PC-3 (cell line): ENCODE measurements at regions not wholly inside any gene's neighbourhood (a gene's known extent, or its start where the extent isn't known, plus 50 kb on each side); places are given as distances from the start of the nearest gene placed in this dataset.

ENCODE experiments used
- ATAC-seq: fragments of 200-7000 bp; cut with Tn5 transposase; 2 replicates; pipeline ENCODE4 v1.9.1; 2020; ENCODE audit warnings: mild to moderate bottlenecking, moderate library complexity
- BruUV-seq: library from RNA; stranded (reverse); fragments of 400-500 nt; replicated peaks from 2 replicates; lab custom pipeline; 2021; lab: Mats Ljungman, UMichigan
- CTCF ChIA-PET: fragments of 300-600 bp; sonication (Branson Sonifier 250); formaldehyde crosslinking; loops from one replicate; lab custom pipeline; 2022; ENCODE audit warnings: antibody characterized with exemption; lab: Charles Lee
- POLR2A ChIA-PET: fragments of 300-600 bp; sonication (Branson Sonifier 250); formaldehyde crosslinking; loops from one replicate; lab custom pipeline; 2022; ENCODE audit warnings: antibody characterized with exemption; ENCODE audit not compliant: unreplicated experiment; lab: Charles Lee
- DNase-seq: peaks from one replicate; pipeline ENCODE4 v3.0.0-alpha.2; 2015
- H2AFZ ChIP-seq: fragments of 300-600 bp; sonication (generic); 2 replicates; pipeline ENCODE4 v1.6.0; 2016; ENCODE audit warnings: antibody characterized with exemption, low read length
- H3F3A ChIP-seq: fragments of 300-600 bp; sonication (generic); one replicate; pipeline ENCODE4 v1.6.0; 2017; ENCODE audit warnings: antibody characterized with exemption, low read length, control low read depth, mild to moderate bottlenecking; ENCODE audit not compliant: unreplicated experiment
- H3K27ac ChIP-seq: fragments of 300-600 bp; sonication (generic); 2 replicates; pipeline ENCODE4 v1.5.1; 2016; ENCODE audit warnings: mild to moderate bottlenecking, low read length
- H3K27me3 ChIP-seq: fragments of 300-600 bp; sonication (generic); 2 replicates; pipeline ENCODE4 v1.6.1; 2016; ENCODE audit warnings: low read length, mixed read lengths
- H3K36me3 ChIP-seq: fragments of 300-600 bp; sonication (generic); 2 replicates; pipeline ENCODE4 v1.6.1; 2016; ENCODE audit warnings: low read depth, mixed run types, low read length, mixed read lengths
- H3K4me1 ChIP-seq: fragments of 300-600 bp; sonication (generic); 2 replicates; pipeline ENCODE4 v1.5.1; 2016; ENCODE audit warnings: low read length; ENCODE audit not compliant: insufficient read depth
- H3K4me2 ChIP-seq: fragments of 300-600 bp; sonication (generic); 2 replicates; pipeline ENCODE4 v1.6.0; 2016; ENCODE audit warnings: low read length
- H3K4me3 ChIP-seq: fragments of 300-600 bp; sonication (generic); 2 replicates; pipeline ENCODE4 v1.5.1; 2016; ENCODE audit warnings: mild to moderate bottlenecking, low read length, mixed read lengths
- H3K79me2 ChIP-seq: fragments of 300-600 bp; sonication (generic); 2 replicates; pipeline ENCODE4 v1.6.1; 2017; ENCODE audit warnings: low read length, mixed read lengths
- H3K9ac ChIP-seq: fragments of 300-600 bp; sonication (generic); 2 replicates; pipeline ENCODE4 v1.6.0; 2016; ENCODE audit warnings: mild to moderate bottlenecking, low read length
- H3K9me2 ChIP-seq: fragments of 300-600 bp; sonication (generic); replicated peaks from 2 replicates; pipeline ENCODE4 v1.6.1; 2016; ENCODE audit warnings: mixed run types, low read length, mixed read lengths
- H3K9me3 ChIP-seq: fragments of 300-600 bp; sonication (generic); 2 replicates; pipeline ENCODE4 v1.6.1; 2016; ENCODE audit warnings: low read length, mixed read lengths
- H4K20me1 ChIP-seq: fragments of 300-600 bp; sonication (generic); 2 replicates; pipeline ENCODE4 v1.6.1; 2016; ENCODE audit warnings: low read length, mixed read lengths
- EZH2 ChIP-seq: fragments of 300-600 bp; sonication (generic); IDR thresholded peaks from one replicate; pipeline ENCODE4 v1.6.1; 2017; ENCODE audit warnings: antibody characterized with exemption, mild to moderate bottlenecking, low read length; ENCODE audit not compliant: unreplicated experiment
- EZH2phosphoT487 ChIP-seq: fragments of 300-600 bp; sonication (generic); IDR thresholded peaks from 2 replicates; pipeline ENCODE4 v1.6.1; 2018; ENCODE audit warnings: mild to moderate bottlenecking, antibody characterized with exemption, low read length, borderline replicate concordance
- intact Hi-C: fragments of 100-400 bp; cut with micrococcal nuclease; formaldehyde crosslinking; loops from 2 replicates; pipeline ENCODE4 v1.9.0; 2023
- TF ChIP-seq, protein P1 (sequence below): fragments of 300-600 bp; sonication (generic); conservative IDR thresholded peaks from 2 replicates; pipeline ENCODE4 v1.5.1; 2017; ENCODE audit warnings: antibody characterized with exemption, low read depth, mild to moderate bottlenecking, low read length

DNA sequence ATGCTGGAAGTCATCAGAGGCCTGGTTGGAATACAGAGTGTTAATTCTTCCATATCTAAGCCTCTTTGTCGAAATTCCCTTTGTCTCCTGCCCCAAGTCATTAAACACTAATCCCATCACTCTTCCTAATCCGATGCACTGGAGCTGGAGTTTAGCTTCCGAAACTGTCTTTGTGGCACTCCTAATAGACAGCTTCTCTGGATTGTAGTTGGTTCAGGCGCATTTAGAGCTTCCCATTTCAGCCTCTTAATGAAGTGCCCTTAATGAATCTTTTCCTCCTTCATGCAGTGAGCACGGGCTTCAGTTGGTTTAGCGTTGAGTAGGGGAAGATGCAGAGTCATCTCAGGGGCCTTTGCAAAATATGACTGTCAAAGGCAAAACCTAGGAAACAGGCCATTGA, 72.2 kb upstream of the MEIS1 start:
- H3K36me3 ChIP-seq: no peaks in the 10 kb centered on the region
- no TSS peak for BruUV-seq
- H3K79me2 ChIP-seq: no peaks in the 10 kb centered on the region
- no peak overlapping the region for H2AFZ ChIP-seq
- TF ChIP-seq EZH2phosphoT487: no peak
- TF ChIP-seq, protein P1, sequence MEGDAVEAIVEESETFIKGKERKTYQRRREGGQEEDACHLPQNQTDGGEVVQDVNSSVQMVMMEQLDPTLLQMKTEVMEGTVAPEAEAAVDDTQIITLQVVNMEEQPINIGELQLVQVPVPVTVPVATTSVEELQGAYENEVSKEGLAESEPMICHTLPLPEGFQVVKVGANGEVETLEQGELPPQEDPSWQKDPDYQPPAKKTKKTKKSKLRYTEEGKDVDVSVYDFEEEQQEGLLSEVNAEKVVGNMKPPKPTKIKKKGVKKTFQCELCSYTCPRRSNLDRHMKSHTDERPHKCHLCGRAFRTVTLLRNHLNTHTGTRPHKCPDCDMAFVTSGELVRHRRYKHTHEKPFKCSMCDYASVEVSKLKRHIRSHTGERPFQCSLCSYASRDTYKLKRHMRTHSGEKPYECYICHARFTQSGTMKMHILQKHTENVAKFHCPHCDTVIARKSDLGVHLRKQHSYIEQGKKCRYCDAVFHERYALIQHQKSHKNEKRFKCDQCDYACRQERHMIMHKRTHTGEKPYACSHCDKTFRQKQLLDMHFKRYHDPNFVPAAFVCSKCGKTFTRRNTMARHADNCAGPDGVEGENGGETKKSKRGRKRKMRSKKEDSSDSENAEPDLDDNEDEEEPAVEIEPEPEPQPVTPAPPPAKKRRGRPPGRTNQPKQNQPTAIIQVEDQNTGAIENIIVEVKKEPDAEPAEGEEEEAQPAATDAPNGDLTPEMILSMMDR: no peak
- no peak for TF ChIP-seq EZH2
- peaks cover 12% of the 10 kb centered on the region for H3K4me1 ChIP-seq
- no peaks in the 10 kb centered on the region for H3F3A ChIP-seq
- no peaks in the 10 kb centered on the region for H3K9me2 ChIP-seq
- CTCF ChIA-PET: no interaction called here
- H3K9ac ChIP-seq: no peak overlapping the region
- H3K4me3 ChIP-seq: no peak overlapping the region
- no peaks in the 10 kb centered on the region for H3K9me3 ChIP-seq
- DNase-seq (no peak), ATAC-seq (no peak)
- H3K27ac ChIP-seq: no peak overlapping the region
- intact Hi-C loops: no loop called here
- H3K4me2 ChIP-seq: no peak overlapping the region
- POLR2A ChIA-PET: no interaction called here
- H4K20me1 ChIP-seq: no peaks in the 10 kb centered on the region
- peaks cover 57% of the 10 kb centered on the region for H3K27me3 ChIP-seq

DNA sequence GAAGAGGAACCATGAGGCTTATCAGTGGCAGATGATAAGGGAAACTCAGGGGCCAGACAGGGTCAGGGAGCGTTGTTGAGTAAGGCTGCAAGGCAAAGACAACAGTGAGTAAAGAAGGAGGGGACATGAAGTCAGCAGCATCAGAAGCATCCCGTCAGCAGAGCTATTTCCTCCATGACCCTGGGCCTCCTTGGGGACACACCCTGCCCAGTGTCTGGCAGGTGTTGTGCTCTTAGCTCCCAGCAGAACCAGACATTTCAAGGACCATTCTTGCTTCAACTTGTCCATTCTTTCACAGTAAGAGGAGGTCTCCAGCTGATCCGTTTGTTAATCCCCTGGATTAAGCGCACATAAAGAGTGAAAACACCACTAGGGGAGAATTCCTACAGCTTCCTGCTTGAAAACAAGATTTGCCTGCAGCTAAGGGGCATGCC, 88.7 kb upstream of the MEIS1 start:
- BruUV-seq: no TSS peak
- Histone ChIP-seq H3K9ac (no peak overlapping the region), H2AFZ (no peak overlapping the region), H3K27me3 (no peaks in the 10 kb centered on the region), H3K79me2 (no peaks in the 10 kb centered on the region), H3K36me3 (no peaks in the 10 kb centered on the region), H3K27ac (no peak overlapping the region), H3K9me3 (no peaks in the 10 kb centered on the region), H3K9me2 (no peaks in the 10 kb centered on the region), H3K4me2 (no peak overlapping the region), H3F3A (no peaks in the 10 kb centered on the region), H3K4me1 (no peaks in the 10 kb centered on the region), H3K4me3 (no peak overlapping the region), H4K20me1 (no peaks in the 10 kb centered on the region)
- no peak for ATAC-seq
- DNase-seq: no peak
- TF ChIP-seq EZH2phosphoT487 (no peak), EZH2 (no peak)
- TF ChIP-seq, protein P1: no peak
- intact Hi-C loops: no loop called here
- ChIA-PET CTCF (no interaction called here), POLR2A (no interaction called here)

DNA sequence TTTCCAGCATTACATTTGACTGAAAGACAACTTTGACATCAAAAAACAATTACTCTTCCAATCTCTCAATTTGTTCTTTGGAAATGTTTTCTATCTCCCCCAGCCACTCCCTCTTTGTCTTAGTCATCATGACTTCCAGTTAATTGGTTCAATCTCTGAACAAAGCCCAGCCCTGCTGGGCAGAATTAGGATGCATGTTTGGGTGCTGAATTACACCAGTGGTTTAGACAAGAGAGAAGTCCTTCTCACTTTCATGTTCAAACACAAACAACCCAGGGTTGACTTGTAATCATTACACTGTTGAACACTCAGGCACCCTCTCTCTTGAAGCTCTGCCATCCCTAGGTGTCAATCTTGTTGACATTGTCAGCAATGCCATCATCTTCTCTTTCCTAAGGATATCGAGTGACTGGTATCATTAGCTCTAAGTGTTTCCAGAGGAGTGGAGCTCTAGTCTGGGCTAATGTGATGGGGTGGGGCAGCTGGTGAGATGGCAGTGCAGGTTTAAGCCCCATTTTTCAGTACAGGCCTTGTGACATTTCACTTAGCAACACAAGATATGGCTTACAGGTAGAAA, 90.8 kb upstream of the MEIS1 start:
- H3K9ac ChIP-seq: no peak overlapping the region
- no peak for DNase-seq
- no peaks in the 10 kb centered on the region for H3K79me2 ChIP-seq
- no peak overlapping the region for H3K27ac ChIP-seq
- peaks cover 15% of the 10 kb centered on the region for H3K27me3 ChIP-seq
- no peak for TF ChIP-seq EZH2phosphoT487
- TF ChIP-seq EZH2: no peak
- TF ChIP-seq, protein P1: no peak
- H2AFZ ChIP-seq: no peak overlapping the region
- H3K36me3 ChIP-seq: no peaks in the 10 kb centered on the region
- no peaks in the 10 kb centered on the region for H3K9me3 ChIP-seq
- H3K4me3 ChIP-seq: no peak overlapping the region
- ATAC-seq: no peak
- ChIA-PET POLR2A (no interaction called here), CTCF (no interaction called here)
- H3K4me2 ChIP-seq: no peak overlapping the region
- intact Hi-C loops: no loop called here
- H3K4me1 ChIP-seq: no peaks in the 10 kb centered on the region
- no peaks in the 10 kb centered on the region for H3K9me2 ChIP-seq
- H4K20me1 ChIP-seq: no peaks in the 10 kb centered on the region
- H3F3A ChIP-seq: no peaks in the 10 kb centered on the region
- no TSS peak for BruUV-seq
